GM19043 (cell line): ENCODE measurements at regions not wholly inside any gene's neighbourhood (a gene's known extent, or its start where the extent isn't known, plus 50 kb on each side); places are given as distances from the start of the nearest gene placed in this dataset.

Source experiments
- ATAC-seq: cut with Tn5 transposase; IDR thresholded peaks from one replicate; pipeline ENCODE4 v1.9.1; 2021; ENCODE audit warnings: low read depth; ENCODE audit not compliant: unreplicated experiment

DNA sequence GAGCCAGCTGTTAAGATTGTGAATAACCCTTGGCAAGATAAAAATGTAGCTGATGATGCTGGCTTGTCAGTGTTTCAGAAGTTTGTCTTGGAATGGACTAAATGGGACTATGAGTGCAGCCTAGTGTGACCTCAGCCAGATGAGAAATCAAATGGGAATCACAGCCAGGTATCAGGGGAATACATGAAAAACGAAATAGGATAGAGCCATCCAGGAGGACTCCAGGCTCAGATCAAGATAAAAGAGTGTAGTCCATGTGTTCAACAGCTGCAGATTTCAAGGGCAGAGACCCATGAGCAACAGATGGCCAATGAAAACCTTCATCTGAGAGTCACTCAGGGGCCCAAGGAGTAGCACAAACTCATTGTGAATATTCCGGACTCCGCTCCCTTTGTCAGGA is 1080.9 kb upstream of the CADM2 start:
- ATAC-seq, result no peak

- ATAC-seq, result no peak
Observed at GRCh38 chr3:83882701-83883100, 1076.1 kb upstream of the CADM2 start.

DNA sequence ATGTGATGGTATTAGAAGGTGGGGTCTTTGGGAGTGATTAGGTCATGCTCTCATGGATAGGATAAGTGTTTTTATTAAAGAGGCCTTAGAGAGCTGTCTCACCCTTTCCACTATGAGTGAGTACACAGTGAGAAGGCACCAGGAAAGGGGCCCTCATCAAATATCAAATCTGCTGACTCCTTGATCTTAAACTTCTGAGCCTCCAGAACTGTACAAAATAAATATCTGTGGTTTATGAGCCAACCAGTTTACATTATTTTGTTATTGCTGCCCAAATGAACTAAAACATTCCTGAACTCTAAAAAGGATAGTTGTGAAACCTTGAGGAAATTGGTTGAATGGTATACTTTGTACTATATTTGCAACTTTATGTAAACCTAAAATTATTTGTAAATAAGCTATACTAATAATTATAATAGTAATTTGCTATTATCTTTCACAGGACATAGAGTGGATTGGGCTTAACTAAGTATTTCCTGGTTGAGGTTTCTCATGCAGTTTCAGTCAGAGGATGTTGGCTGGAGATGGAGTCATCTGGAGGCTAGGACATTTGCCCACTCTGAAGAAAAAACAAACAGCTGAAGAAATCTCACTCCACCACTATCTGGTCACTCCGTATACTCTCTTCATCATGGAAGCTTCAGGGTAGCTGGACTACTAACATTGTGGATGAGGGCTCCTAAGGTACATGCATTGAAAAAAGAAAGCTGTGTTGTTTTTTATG is 1068.6 kb upstream of the CADM2 start:
- ATAC-seq, result no peak

- ATAC-seq, result no peak
Observed at GRCh38 chr3:83890763-83891135, 1068.0 kb upstream of the CADM2 start.

DNA sequence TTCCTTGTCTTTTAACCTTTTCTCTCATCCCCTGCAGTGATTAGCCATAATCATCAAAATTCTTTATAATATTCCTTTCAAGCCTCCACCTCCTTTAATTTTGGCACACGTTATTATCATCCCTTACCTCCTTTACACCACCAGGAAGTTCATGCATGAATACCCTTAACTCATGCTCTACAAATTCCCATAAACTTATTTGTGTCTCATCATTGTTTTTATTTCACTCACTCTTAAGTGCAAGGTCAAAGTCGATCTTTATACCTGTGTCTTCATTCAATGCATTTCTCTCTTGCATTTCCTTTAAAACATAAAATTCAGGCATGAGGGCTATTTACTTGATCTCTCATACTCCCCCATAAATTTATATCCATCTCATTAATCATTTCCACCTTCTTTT is 1064.6 kb upstream of the CADM2 start:
- ATAC-seq, result no peak

GRCh38 chr3:83895892-83896291 is 1062.9 kb upstream of the CADM2 start:
- no peak for ATAC-seq

DNA sequence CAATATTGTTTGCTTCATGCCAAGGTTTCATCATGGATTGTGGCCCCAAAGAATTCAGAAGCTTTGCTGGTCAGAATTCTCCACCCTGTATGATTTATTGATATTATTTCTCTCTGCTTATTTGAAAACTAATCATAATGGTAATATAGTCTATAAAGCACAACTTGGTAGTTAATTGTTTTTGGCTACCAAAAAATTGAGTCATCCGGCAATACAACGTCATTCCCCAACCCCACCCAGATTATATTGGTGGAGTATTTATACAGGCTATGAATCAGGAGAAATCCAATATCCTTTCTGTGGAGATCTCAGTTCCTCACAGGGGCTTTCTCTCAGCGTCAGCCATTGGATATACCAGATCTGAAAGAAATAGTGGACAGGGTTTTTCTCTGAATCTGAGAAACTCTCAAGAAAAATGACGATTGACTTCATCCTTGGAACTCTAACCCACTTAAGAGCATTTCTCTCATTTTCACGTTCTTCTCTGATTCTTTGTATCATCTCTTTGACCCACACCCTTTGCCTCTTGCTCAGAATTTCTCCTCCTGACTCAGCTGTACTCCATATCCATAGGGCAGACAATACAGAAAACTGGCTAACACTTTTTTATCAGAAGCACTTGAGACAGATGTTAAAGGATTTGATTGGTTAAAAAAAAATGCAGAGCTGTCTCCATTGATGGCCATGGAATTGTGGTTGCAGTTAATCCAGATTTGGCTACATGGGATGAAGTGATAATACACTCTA is 1055.8 kb upstream of the CADM2 start:
- no peak for ATAC-seq

- no peak for ATAC-seq
Observed at GRCh38 chr3:83913381-83913780, 1045.4 kb upstream of the CADM2 start.

DNA sequence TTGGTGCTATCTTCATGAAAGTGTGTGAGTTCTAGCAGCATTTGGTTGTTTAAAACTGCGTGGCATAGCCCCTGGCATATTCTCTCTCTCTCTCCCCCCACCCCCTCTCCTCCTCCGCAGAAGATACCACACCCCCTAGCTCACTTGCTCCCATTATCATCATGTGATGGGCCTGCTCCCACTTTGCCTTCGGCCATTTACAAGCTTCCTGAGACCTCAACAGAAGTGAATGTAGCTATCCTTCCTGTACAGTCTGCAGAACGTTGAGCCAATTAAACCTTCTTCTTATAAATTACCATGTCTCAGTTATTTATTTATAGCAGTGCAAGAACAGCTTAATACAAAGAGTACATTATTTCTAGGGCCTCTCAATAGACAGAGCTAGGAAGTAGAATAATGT is 1032.5 kb upstream of the CADM2 start:
- no peak for ATAC-seq

GRCh38 chr3:83928391-83928790 is 1030.4 kb upstream of the CADM2 start:
- ATAC-seq, result no peak

DNA sequence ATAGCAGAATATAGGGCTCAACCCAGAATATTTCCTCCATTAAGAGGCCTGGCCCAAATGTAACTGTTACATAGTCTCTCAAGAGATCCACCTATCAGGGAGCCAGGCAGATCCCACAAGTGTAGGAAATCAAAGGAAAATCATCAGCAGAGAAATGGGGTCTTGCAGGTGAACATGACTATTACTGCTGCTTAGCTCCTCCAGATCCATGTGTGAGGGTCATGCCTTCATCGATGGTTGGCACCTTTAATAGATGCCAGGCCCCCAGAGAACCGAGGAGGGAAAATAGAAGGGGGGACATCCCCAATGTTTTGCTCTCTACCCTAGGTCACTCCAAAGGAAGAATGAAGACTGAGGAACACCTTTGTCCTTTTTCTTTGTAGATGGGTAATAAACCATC is 1029.9 kb upstream of the CADM2 start:
- ATAC-seq, result no peak

DNA sequence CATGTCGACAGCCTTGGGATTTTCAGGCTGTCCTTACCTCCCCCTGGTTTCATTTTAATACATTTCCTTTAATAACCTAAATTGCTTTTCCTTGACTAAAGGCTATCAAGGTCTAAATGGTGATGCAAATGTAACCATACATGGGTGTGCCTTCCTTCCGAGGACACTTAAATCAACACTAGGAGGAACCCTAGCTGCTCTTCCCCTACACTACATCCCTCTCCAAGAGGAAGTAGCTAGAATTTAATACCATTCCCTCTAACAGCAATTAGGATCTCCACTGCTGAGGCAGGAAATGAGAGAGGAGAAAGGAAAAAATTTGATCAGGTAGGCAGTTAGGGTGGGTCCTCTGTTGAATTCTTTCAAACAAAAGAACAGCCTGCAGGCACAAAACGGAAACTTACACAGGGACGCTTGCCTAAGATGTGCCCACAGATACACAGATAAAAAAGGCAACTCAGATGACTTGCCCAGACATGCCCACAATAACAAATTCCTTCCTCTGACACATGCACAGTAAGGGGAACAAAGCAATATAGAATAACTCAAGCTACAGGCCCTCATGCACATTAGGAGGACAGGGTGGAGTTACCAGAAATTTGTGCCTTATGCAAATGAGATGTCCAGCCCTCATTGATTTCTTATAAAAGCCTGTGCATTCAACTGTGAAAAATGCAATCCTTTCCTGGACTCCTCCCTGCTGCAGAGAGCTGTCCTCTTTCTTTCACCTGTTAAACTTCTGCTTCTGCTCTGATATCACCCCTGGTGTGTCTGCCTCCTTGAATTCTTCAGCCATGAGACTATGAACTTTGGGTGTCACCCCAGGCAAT is 1024.4 kb upstream of the CADM2 start:
- no peak for ATAC-seq

GRCh38 chr3:83938491-83938890 is 1020.3 kb upstream of the CADM2 start:
- no peak for ATAC-seq

DNA sequence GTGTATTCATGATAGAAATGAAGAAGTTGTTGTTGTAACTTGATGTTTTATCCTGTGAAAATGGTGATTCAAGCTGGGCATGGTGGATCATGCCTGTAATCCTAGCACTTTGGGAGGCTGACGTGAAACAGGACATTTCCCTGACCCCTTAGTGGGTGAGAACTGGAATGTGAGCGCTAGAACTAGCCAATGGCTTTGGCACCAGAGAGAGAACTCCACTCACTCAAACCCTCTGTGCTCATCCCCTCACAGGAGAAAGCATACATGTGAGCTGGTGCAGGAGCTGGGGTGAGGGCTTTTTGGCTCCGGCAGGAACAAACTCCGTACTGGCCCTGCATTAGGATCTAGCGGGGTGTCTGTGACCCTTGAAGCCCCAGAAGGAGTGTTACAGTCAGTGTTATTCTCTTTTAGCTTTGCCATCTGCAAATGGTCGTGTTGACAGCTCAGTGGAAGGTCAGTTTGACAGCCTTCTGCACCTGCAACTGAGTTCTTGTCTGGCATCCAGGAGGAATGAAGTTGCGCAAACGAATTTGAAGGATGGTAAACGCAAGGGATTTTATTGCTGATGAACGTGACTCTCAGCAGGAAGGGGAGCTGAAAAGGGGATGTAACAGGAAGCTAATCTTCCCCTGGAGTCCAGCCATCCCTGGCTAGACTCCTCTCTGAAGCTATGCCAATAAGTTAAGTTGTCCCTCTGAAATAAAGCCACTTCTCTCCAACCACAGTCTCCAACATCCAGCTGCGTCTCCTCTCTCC is 1016.6 kb upstream of the CADM2 start:
- no peak for ATAC-seq

GRCh38 chr3:83946049-83946448 is 1012.7 kb upstream of the CADM2 start:
- no peak for ATAC-seq

DNA sequence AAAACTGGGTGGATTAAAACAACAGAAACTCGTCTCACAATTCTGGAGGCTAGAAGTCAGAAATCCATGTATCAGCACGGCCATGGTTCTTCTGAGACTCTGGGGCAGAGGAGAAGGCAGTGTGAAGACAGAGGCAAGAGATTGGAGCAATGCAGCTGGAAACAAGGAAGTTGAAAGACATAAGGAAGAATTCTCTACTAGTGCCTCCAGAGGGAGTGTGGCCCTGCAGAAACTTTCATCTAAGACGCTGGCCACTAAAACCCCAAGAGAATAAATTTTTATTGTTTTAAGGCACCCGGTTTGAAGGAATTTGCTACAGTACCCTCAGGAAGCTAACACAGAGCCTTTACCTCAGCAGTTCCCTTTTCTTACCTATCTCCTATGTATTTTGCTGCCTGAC is 1012.2 kb upstream of the CADM2 start:
- ATAC-seq, result no peak

DNA sequence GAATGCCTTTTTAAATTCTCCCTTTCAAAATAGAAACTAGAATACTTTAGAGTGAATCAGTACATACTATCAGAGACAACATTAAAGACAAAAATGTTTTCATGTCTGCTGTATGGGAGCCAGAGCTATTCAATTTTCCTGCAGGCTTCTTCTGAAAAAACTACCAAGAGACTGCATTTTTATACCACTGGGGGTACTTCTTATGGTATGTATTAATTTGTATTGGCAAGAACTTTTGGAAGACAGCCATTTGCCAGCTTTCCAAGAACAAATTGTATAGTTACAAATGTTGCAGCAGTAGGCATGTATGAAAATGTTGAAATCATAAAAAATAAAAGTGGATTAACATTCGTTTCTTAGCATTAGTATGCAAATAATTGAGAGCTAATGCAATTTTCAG is 1010.0 kb upstream of the CADM2 start:
- no peak for ATAC-seq

DNA sequence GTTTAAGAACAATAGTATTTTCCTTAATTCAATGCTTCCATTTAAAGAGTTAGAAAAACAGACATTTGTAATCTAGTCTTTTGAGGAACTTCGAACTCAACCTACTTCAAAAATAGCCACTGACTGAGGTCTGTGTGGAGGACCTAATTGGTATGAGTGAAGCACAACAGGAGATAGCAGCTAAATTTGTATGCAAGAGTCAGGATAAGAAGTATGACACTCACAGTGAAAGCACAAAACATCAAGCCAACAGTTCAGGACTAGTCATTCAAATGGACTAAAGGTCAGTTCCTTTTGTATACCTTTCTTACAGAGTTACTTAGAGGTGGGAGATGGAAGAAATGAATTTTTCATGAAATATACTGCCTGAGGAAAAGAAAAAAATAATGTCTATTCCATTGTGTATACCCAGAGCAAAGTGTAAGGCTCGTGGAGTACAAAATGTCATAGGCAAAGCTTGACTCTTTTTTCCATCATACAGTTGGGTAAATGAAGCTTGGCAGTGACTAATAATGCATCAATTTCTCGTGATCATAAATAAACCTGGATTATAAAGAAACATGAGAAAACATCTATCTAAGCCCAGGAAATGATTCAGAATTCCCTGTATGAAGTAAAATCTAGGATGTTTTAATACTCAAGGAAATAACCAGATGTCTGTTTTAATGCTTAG is 1005.2 kb upstream of the CADM2 start:
- ATAC-seq, result no peak

GRCh38 chr3:83956431-83956830 is 1002.4 kb upstream of the CADM2 start:
- ATAC-seq, result no peak

- ATAC-seq, result no peak
Observed at GRCh38 chr3:83968356-83968755, 990.4 kb upstream of the CADM2 start.
